OCI-LY7 (cell line): ENCODE measurements at regions not wholly inside any gene's neighbourhood (a gene's known extent, or its start where the extent isn't known, plus 50 kb on each side); places are given as distances from the start of the nearest gene placed in this dataset.

Experiments
- CTCF ChIP-seq: fragments of 200-600 bp; sonication (generic); conservative IDR thresholded peaks from 2 replicates; pipeline ENCODE4 v1.5.1; 2014; ENCODE audit warnings: mild to moderate bottlenecking, antibody characterized with exemption, low read length, moderate library complexity, mixed read lengths
- EZH2phosphoT487 ChIP-seq: fragments of 200-600 bp; sonication (generic); IDR thresholded peaks from 2 replicates; pipeline ENCODE4 v1.6.1; 2018; ENCODE audit warnings: low read depth, borderline replicate concordance, mild to moderate bottlenecking, mixed run types, antibody characterized with exemption, low read length, moderate library complexity, mixed read lengths

- TF ChIP-seq CTCF = no peak
- no peak for TF ChIP-seq EZH2phosphoT487
These were observed 242.9 kb downstream of the PTEN start for GRCh38 chr10:88106366-88106765.
